Keratinocyte (primary cell): ENCODE measurements at regions not wholly inside any gene's neighbourhood (a gene's known extent, or its start where the extent isn't known, plus 50 kb on each side); places are given as distances from the start of the nearest gene placed in this dataset.

Experiments
- DNase-seq: peaks from one replicate; pipeline ENCODE4 v3.0.0-alpha.2; 2011; ENCODE audit warnings: low read depth, missing footprints, low spot score
- FAIRE-seq: peaks from 2 replicates; lab custom pipeline; 2011; peaks lifted over from hg19 to GRCh38; lab: Jason Lieb, UNC
- H2AFZ ChIP-seq: 2 replicates; pipeline ENCODE4 v1.6.0; 2012; ENCODE audit warnings: low read length, control low read depth, inconsistent platforms; ENCODE audit not compliant: control insufficient read depth
- H3K27ac ChIP-seq: 2 replicates; pipeline ENCODE4 v1.5.1; 2011; ENCODE audit warnings: low read length; ENCODE audit not compliant: control insufficient read depth, insufficient read depth
- H3K27me3 ChIP-seq: 3 replicates; pipeline ENCODE4 v1.6.0; 2011; ENCODE audit warnings: low read length; ENCODE audit not compliant: control insufficient read depth, insufficient read depth; ENCODE audit errors: extremely low read depth
- H3K36me3 ChIP-seq, 2 experiments: 2 replicates in 1 of 2; 3 replicates in 1 of 2; pipeline ENCODE4 v1.5.1; 2011; ENCODE audit warnings: low read length in 2 of 2, mild to moderate bottlenecking in 1 of 2; ENCODE audit not compliant: control insufficient read depth in 2 of 2, insufficient read depth in 2 of 2; ENCODE audit errors: extremely low read depth in 1 of 2
- H3K4me1 ChIP-seq: 3 replicates; pipeline ENCODE4 v1.5.1; 2011; ENCODE audit warnings: low read length; ENCODE audit not compliant: control insufficient read depth, insufficient read depth; ENCODE audit errors: extremely low read depth
- H3K4me2 ChIP-seq: 3 replicates; pipeline ENCODE4 v1.6.0; 2011; ENCODE audit warnings: low read depth, low read length; ENCODE audit not compliant: control insufficient read depth, insufficient read depth; ENCODE audit errors: extremely low read depth
- H3K4me3 ChIP-seq, 3 experiments: fragments of 200-600 bp in 1 of 3; sonication (generic) in 1 of 3; 2 replicates in 2 of 3; 3 replicates in 1 of 3; pipeline ENCODE4 v1.5.1; 2011 to 2016; ENCODE audit warnings: low read length in 3 of 3, mild to moderate bottlenecking in 3 of 3, control low read depth in 2 of 3, inconsistent platforms in 1 of 3, low read depth in 1 of 3, mixed read lengths in 1 of 3, mixed run types in 1 of 3, moderate library complexity in 1 of 3; ENCODE audit not compliant: control insufficient read depth in 2 of 3, insufficient read depth in 2 of 3; ENCODE audit errors: extremely low read depth in 1 of 3
- H3K79me2 ChIP-seq: 2 replicates; pipeline ENCODE4 v1.6.0; 2012; ENCODE audit warnings: low read length; ENCODE audit not compliant: control insufficient read depth, insufficient read depth
- H3K9ac ChIP-seq: 3 replicates; pipeline ENCODE4 v1.6.0; 2011; ENCODE audit warnings: low read length; ENCODE audit not compliant: control insufficient read depth, insufficient read depth; ENCODE audit errors: extremely low read depth
- H3K9me1 ChIP-seq: 3 replicates; pipeline ENCODE4 v1.6.0; 2011; ENCODE audit warnings: low read length; ENCODE audit not compliant: control insufficient read depth, insufficient read depth; ENCODE audit errors: extremely low read depth
- H3K9me3 ChIP-seq: 2 replicates; pipeline ENCODE4 v1.5.1; 2012; ENCODE audit warnings: low read depth, low read length; ENCODE audit not compliant: control insufficient read depth
- H4K20me1 ChIP-seq: 3 replicates; pipeline ENCODE4 v1.6.0; 2011; ENCODE audit warnings: low read length; ENCODE audit not compliant: control insufficient read depth, insufficient read depth; ENCODE audit errors: extremely low read depth
- CTCF ChIP-seq, 3 experiments: IDR thresholded peaks in 1 of 3; conservative IDR thresholded peaks in 1 of 3; optimal IDR thresholded peaks in 1 of 3; 2 replicates in 2 of 3; 3 replicates in 1 of 3; pipeline versions ENCODE3 to v1.5.1; 2011; ENCODE audit warnings: low read length in 3 of 3, mild to moderate bottlenecking in 3 of 3, moderate library complexity in 2 of 3, control low read depth in 1 of 3, inconsistent platforms in 1 of 3; ENCODE audit not compliant: insufficient read depth in 2 of 3; ENCODE audit errors: extremely low read depth in 1 of 3
- EZH2 ChIP-seq: IDR thresholded peaks from one replicate; pipeline ENCODE4 v1.6.1; 2012; ENCODE audit warnings: inconsistent platforms, mild to moderate bottlenecking, low read length, moderate library complexity
- dilution Hi-C: fragments of 300-500 bp; cut with MboI; formaldehyde crosslinking; loops from one replicate; pipeline ENCODE4 v1.7.0; 2020; ENCODE audit warnings: low sequenced_read_pairs; ENCODE audit not compliant: extremely low pct_ligation_motif_present

GRCh38 chr7:91427051-91427450, 162.8 kb downstream of the FZD1 start:
- dilution Hi-C loops = no loop called here
- no peak for FAIRE-seq
- Histone ChIP-seq H3K9me3 (no peaks in the 10 kb centered on the region), H3K27ac (no peak overlapping the region), H3K4me3 (no peak overlapping the region), H3K9ac (no peak overlapping the region), H3K36me3 (no peaks in the 10 kb centered on the region), H3K27me3 (peaks cover 10% of the 10 kb centered on the region), H3K79me2 (no peaks in the 10 kb centered on the region), H4K20me1 (no peaks in the 10 kb centered on the region), H3K4me2 (no peak overlapping the region), H3K4me1 (no peaks in the 10 kb centered on the region), H3K9me1 (no peaks in the 10 kb centered on the region), H2AFZ (no peak overlapping the region)
- DNase-seq = no peak
- no peak for TF ChIP-seq EZH2
- no peak for TF ChIP-seq CTCF (optimal IDR thresholded peaks at IDR 0.05 in 1 of 3, IDR thresholded peaks at IDR 0.05 in 1 of 3, conservative IDR thresholded peaks at IDR 0.05 in 1 of 3; ENCODE audit: extremely low read depth in 1 of 3, insufficient read depth in 2 of 3, low read length in 3 of 3)

GRCh38 chr7:91431601-91432000, 167.4 kb downstream of the FZD1 start:
- Histone ChIP-seq H3K36me3 (no peaks in the 10 kb centered on the region), H3K4me2 (no peak overlapping the region), H3K27ac (no peak overlapping the region), H3K79me2 (no peaks in the 10 kb centered on the region), H2AFZ (no peak overlapping the region), H4K20me1 (no peaks in the 10 kb centered on the region), H3K27me3 (peaks cover 6% of the 10 kb centered on the region), H3K4me3 (no peak overlapping the region), H3K4me1 (no peaks in the 10 kb centered on the region), H3K9me1 (no peaks in the 10 kb centered on the region), H3K9me3 (no peaks in the 10 kb centered on the region), H3K9ac (no peak overlapping the region)
- no peak for TF ChIP-seq CTCF (optimal IDR thresholded peaks at IDR 0.05 in 1 of 3, IDR thresholded peaks at IDR 0.05 in 1 of 3, conservative IDR thresholded peaks at IDR 0.05 in 1 of 3; ENCODE audit: extremely low read depth in 1 of 3, insufficient read depth in 2 of 3, low read length in 3 of 3)
- TF ChIP-seq EZH2 = no peak
- FAIRE-seq (no peak), DNase-seq (no peak)
- dilution Hi-C loops = no loop called here
